CD4-positive, CD25-positive, alpha-beta regulatory T cell (primary cell): ENCODE measurements at regions not wholly inside any gene's neighbourhood (a gene's known extent, or its start where the extent isn't known, plus 50 kb on each side); places are given as distances from the start of the nearest gene placed in this dataset.

Experiments used
- ATAC-seq, 2 donors: fragments of 150-1000 bp; cut with Tn5 transposase; one replicate each; pipeline ENCODE4 v1.10.0; 2021; ENCODE audit warnings: low read depth in 2 of 2, moderate number of reproducible peaks in 2 of 2, moderate library complexity in 1 of 2
- DNase-seq, 3 donors: peaks; one replicate each; pipeline versions ENCODE4 v3.0.0 to v3.0.0-alpha.2; 2012 to 2022; ENCODE audit warnings: mixed read lengths in 1 of 3
- H3K27ac ChIP-seq: one replicate; pipeline ENCODE4 v1.7.0; 2013; ENCODE audit warnings: mild to moderate bottlenecking, low read length; ENCODE audit not compliant: insufficient read depth, poor library complexity, severe bottlenecking
- H3K27me3 ChIP-seq: one replicate; pipeline ENCODE4 v1.7.0; 2013; ENCODE audit warnings: low read length; ENCODE audit not compliant: control insufficient read depth, insufficient read depth
- H3K36me3 ChIP-seq: one replicate; pipeline ENCODE4 v1.7.0; 2013; ENCODE audit warnings: mild to moderate bottlenecking, low read length, moderate library complexity; ENCODE audit not compliant: control insufficient read depth, insufficient read depth
- H3K4me1 ChIP-seq: 2 replicates; pipeline ENCODE4 v1.7.0; 2013; ENCODE audit warnings: mild to moderate bottlenecking, low read length; ENCODE audit not compliant: insufficient read depth, control insufficient read depth, poor library complexity, severe bottlenecking
- H3K4me3 ChIP-seq: one replicate; pipeline ENCODE4 v1.7.0; 2013; ENCODE audit warnings: low read depth, mild to moderate bottlenecking, low read length, moderate library complexity
- H3K9me3 ChIP-seq, 2 experiments: 1 replicate in 1 of 2; 2 replicates in 1 of 2; pipeline ENCODE4 v1.7.0; 2013; ENCODE audit warnings: low read length in 2 of 2, mild to moderate bottlenecking in 1 of 2, moderate library complexity in 1 of 2; ENCODE audit not compliant: control insufficient read depth in 2 of 2
- H3K27ac Mint-ChIP-seq, 3 donors: one replicate each; pipeline ENCODE4 v1.8.0; 2020 to 2022; ENCODE audit warnings: mild to moderate bottlenecking in 3 of 3, mixed read lengths in 3 of 3, moderate library complexity in 2 of 3
- H3K27me3 Mint-ChIP-seq: one replicate; pipeline ENCODE4 v1.8.0; 2022; ENCODE audit warnings: mild to moderate bottlenecking, mixed read lengths
- H3K36me3 Mint-ChIP-seq: one replicate; pipeline ENCODE4 v1.8.0; 2020; ENCODE audit warnings: mixed read lengths
- H3K4me1 Mint-ChIP-seq, 4 donors: one replicate each; pipeline ENCODE4 v1.8.0; 2020 to 2022; ENCODE audit warnings: mixed read lengths in 4 of 4, mild to moderate bottlenecking in 1 of 4
- H3K4me3 Mint-ChIP-seq, 4 donors: one replicate each; pipeline ENCODE4 v1.8.0; 2020 to 2022; ENCODE audit warnings: mild to moderate bottlenecking in 4 of 4, mixed read lengths in 4 of 4, moderate library complexity in 3 of 4
- H3K9me3 Mint-ChIP-seq, 7 donors: one replicate each; pipeline ENCODE4 v1.8.0; 2020 to 2022; ENCODE audit warnings: mixed read lengths in 7 of 7, mild to moderate bottlenecking in 3 of 7, moderate library complexity in 2 of 7

GRCh38 chr10:129219364-129219763 is 247.7 kb upstream of the MGMT start:
- no peak for DNase-seq
- H3K9me3 ChIP-seq = no peaks in the 10 kb centered on the region
- H3K27ac ChIP-seq = no peak overlapping the region
- no peaks in the 10 kb centered on the region for H3K36me3 ChIP-seq
- Mint-ChIP-seq H3K27me3 (no peaks in the 10 kb centered on the region), H3K4me1 (no peaks in the 10 kb centered on the region), H3K4me3 (no peak overlapping the region), H3K27ac (no peak overlapping the region), H3K9me3 (peaks cover 0 to 7% (median 2%) of the 10 kb centered on the region in 7 donors), H3K36me3 (no peaks in the 10 kb centered on the region)
- H3K4me3 ChIP-seq = no peak overlapping the region
- H3K4me1 ChIP-seq = no peaks in the 10 kb centered on the region
- ATAC-seq = no peak
- H3K27me3 ChIP-seq = no peaks in the 10 kb centered on the region

- Histone ChIP-seq H3K4me1 (no peaks in the 10 kb centered on the region), H3K27me3 (no peaks in the 10 kb centered on the region), H3K36me3 (no peaks in the 10 kb centered on the region), H3K27ac (no peak overlapping the region), H3K9me3 (no peaks in the 10 kb centered on the region), H3K4me3 (no peak overlapping the region)
- ATAC-seq = no peak
- Mint-ChIP-seq H3K9me3 (peaks cover 0 to 5% (median 0%) of the 10 kb centered on the region in 7 donors), H3K36me3 (no peaks in the 10 kb centered on the region), H3K4me3 (no peak overlapping the region), H3K27me3 (no peaks in the 10 kb centered on the region), H3K27ac (no peak overlapping the region), H3K4me1 (no peaks in the 10 kb centered on the region)
- no peak for DNase-seq
Measured at GRCh38 chr10:129222436-129222835, 244.6 kb upstream of the MGMT start.

- H3K27ac ChIP-seq = no peak overlapping the region
- H3K27me3 Mint-ChIP-seq = no peaks in the 10 kb centered on the region
- no peaks in the 10 kb centered on the region for H3K36me3 ChIP-seq
- no peaks in the 10 kb centered on the region for H3K4me1 Mint-ChIP-seq
- H3K27me3 ChIP-seq = no peaks in the 10 kb centered on the region
- H3K4me1 ChIP-seq = no peaks in the 10 kb centered on the region
- no peak for DNase-seq
- H3K4me3 ChIP-seq = no peak overlapping the region
- H3K36me3 Mint-ChIP-seq = no peaks in the 10 kb centered on the region
- H3K9me3 ChIP-seq = no peaks in the 10 kb centered on the region
- H3K9me3 Mint-ChIP-seq = peaks cover 0 to 5% (median 0%) of the 10 kb centered on the region in 7 donors
- no peak overlapping the region for H3K4me3 Mint-ChIP-seq
- no peak overlapping the region for H3K27ac Mint-ChIP-seq
- ATAC-seq = no peak
Measured at GRCh38 chr10:129223363-129223762, 243.7 kb upstream of the MGMT start.

- H3K27ac Mint-ChIP-seq = peak overlapping the region in 1 of 3 donors; percentile 38
- H3K27me3 Mint-ChIP-seq = no peaks in the 10 kb centered on the region
- H3K4me3 Mint-ChIP-seq = peak overlapping the region in 1 of 4 donors; percentile 43
- Histone ChIP-seq H3K4me1 (no peaks in the 10 kb centered on the region), H3K27ac (no peak overlapping the region), H3K9me3 (no peaks in the 10 kb centered on the region), H3K4me3 (no peak overlapping the region), H3K27me3 (no peaks in the 10 kb centered on the region), H3K36me3 (no peaks in the 10 kb centered on the region)
- ATAC-seq = no peak
- DNase-seq = no peak
- H3K4me1 Mint-ChIP-seq = no peaks in the 10 kb centered on the region
- peaks cover 0 to 5% (median 0%) of the 10 kb centered on the region in 7 donors for H3K9me3 Mint-ChIP-seq
- H3K36me3 Mint-ChIP-seq = no peaks in the 10 kb centered on the region
Measured at GRCh38 chr10:129224065-129224464, 243.0 kb upstream of the MGMT start.

GRCh38 chr10:129231821-129232220 is 235.2 kb upstream of the MGMT start:
- no peaks in the 10 kb centered on the region for H3K9me3 ChIP-seq
- peaks cover 0 to 11% (median 5%) of the 10 kb centered on the region in 4 donors for H3K4me1 Mint-ChIP-seq
- H3K4me1 ChIP-seq = no peaks in the 10 kb centered on the region
- no peak overlapping the region for H3K27ac Mint-ChIP-seq
- no peak overlapping the region for H3K27ac ChIP-seq
- ATAC-seq (no peak), DNase-seq (no peak)
- no peak overlapping the region for H3K4me3 Mint-ChIP-seq
- no peak overlapping the region for H3K4me3 ChIP-seq
- no peaks in the 10 kb centered on the region for H3K27me3 Mint-ChIP-seq
- no peaks in the 10 kb centered on the region for H3K36me3 Mint-ChIP-seq
- no peaks in the 10 kb centered on the region for H3K27me3 ChIP-seq
- H3K36me3 ChIP-seq = no peaks in the 10 kb centered on the region
- peaks cover 0 to 4% (median 0%) of the 10 kb centered on the region in 7 donors for H3K9me3 Mint-ChIP-seq

GRCh38 chr10:129233351-129234148 is 233.5 kb upstream of the MGMT start:
- Mint-ChIP-seq H3K27ac (peak overlapping the region in 2 of 3 donors; percentile 32 to 54), H3K27me3 (no peaks in the 10 kb centered on the region), H3K36me3 (no peaks in the 10 kb centered on the region), H3K9me3 (peaks cover 0 to 6% (median 0%) of the 10 kb centered on the region in 7 donors), H3K4me3 (peak overlapping the region in 3 of 4 donors; percentile 39 to 62 (median 57)), H3K4me1 (peaks cover 0 to 11% (median 5%) of the 10 kb centered on the region in 4 donors)
- Histone ChIP-seq H3K4me3 (no peak overlapping the region), H3K36me3 (no peaks in the 10 kb centered on the region), H3K4me1 (no peaks in the 10 kb centered on the region), H3K27ac (no peak overlapping the region), H3K9me3 (no peaks in the 10 kb centered on the region), H3K27me3 (no peaks in the 10 kb centered on the region)
- DNase-seq = no peak
- ATAC-seq = no peak

- Histone ChIP-seq H3K4me3 (no peak overlapping the region), H3K27ac (no peak overlapping the region), H3K36me3 (no peaks in the 10 kb centered on the region), H3K4me1 (no peaks in the 10 kb centered on the region), H3K27me3 (no peaks in the 10 kb centered on the region), H3K9me3 (no peaks in the 10 kb centered on the region)
- Mint-ChIP-seq H3K36me3 (no peaks in the 10 kb centered on the region), H3K27ac (no peak overlapping the region), H3K27me3 (no peaks in the 10 kb centered on the region), H3K4me1 (peaks cover 0 to 11% (median 5%) of the 10 kb centered on the region in 4 donors), H3K9me3 (peaks cover 0 to 6% (median 0%) of the 10 kb centered on the region in 7 donors), H3K4me3 (no peak overlapping the region)
- no peak for DNase-seq
- no peak for ATAC-seq
Measured at GRCh38 chr10:129236274-129236691, 230.8 kb upstream of the MGMT start.

- DNase-seq (no peak), ATAC-seq (no peak)
- H3K27ac ChIP-seq = no peak overlapping the region
- no peaks in the 10 kb centered on the region for H3K4me1 ChIP-seq
- Mint-ChIP-seq H3K4me3 (no peak overlapping the region), H3K27me3 (no peaks in the 10 kb centered on the region), H3K36me3 (no peaks in the 10 kb centered on the region), H3K4me1 (no peaks in the 10 kb centered on the region), H3K9me3 (peaks cover 0 to 4% (median 0%) of the 10 kb centered on the region in 7 donors), H3K27ac (no peak overlapping the region)
- no peaks in the 10 kb centered on the region for H3K36me3 ChIP-seq
- H3K4me3 ChIP-seq = no peak overlapping the region
- H3K27me3 ChIP-seq = no peaks in the 10 kb centered on the region
- H3K9me3 ChIP-seq = no peaks in the 10 kb centered on the region
Measured at GRCh38 chr10:129241461-129241860, 225.6 kb upstream of the MGMT start.
